Mesendoderm (in vitro differentiated cells): ENCODE measurements at regions not wholly inside any gene's neighbourhood (a gene's known extent, or its start where the extent isn't known, plus 50 kb on each side); places are given as distances from the start of the nearest gene placed in this dataset.
"Not testable (repeated sequence)": the region's sequence is repeated elsewhere in the genome, so short reads cannot be mapped to it uniquely, and the experiment has no call there.

Experiments
- DNase-seq: peaks from one replicate; pipeline ENCODE4 v3.0.0; 2013
- H2AK5ac ChIP-seq: 2 replicates; pipeline ENCODE4 v1.6.1; 2013; ENCODE audit warnings: low read length, inconsistent platforms
- H2BK120ac ChIP-seq: 2 replicates; pipeline ENCODE4 v1.6.1; 2013; ENCODE audit warnings: low read depth, mild to moderate bottlenecking, low read length, moderate library complexity, mixed read lengths
- H2BK15ac ChIP-seq: replicated peaks from 2 replicates; pipeline ENCODE4 v1.6.1; 2013; ENCODE audit warnings: low read depth, mild to moderate bottlenecking, moderate library complexity
- H2BK5ac ChIP-seq: 2 replicates; pipeline ENCODE4 v1.6.1; 2013; ENCODE audit warnings: low read length, inconsistent platforms
- H3K18ac ChIP-seq: 2 replicates; pipeline ENCODE4 v1.6.1; 2013; ENCODE audit warnings: mild to moderate bottlenecking, low read length, mixed read lengths
- H3K23ac ChIP-seq: one replicate; pipeline ENCODE4 v1.6.1; 2013; ENCODE audit warnings: low read length
- H3K27ac ChIP-seq: 2 replicates; pipeline ENCODE4 v1.5.1; 2013; ENCODE audit warnings: low read depth, mild to moderate bottlenecking, inconsistent platforms, low read length, moderate library complexity
- H3K27me3 ChIP-seq: 2 replicates; pipeline ENCODE4 v1.6.1; 2013; ENCODE audit warnings: low read length, control low read depth, mild to moderate bottlenecking, inconsistent platforms; ENCODE audit not compliant: insufficient read depth, poor library complexity
- H3K36me3 ChIP-seq: 2 replicates; pipeline ENCODE4 v1.6.1; 2013; ENCODE audit warnings: low read length, inconsistent platforms; ENCODE audit not compliant: control insufficient read depth, insufficient read depth
- H3K4ac ChIP-seq: one replicate; pipeline ENCODE4 v1.6.1; 2013; ENCODE audit warnings: low read depth, mild to moderate bottlenecking, low read length, moderate library complexity
- H3K4me1 ChIP-seq: 2 replicates; pipeline ENCODE4 v1.6.1; 2013; ENCODE audit warnings: low read depth, low read length, inconsistent platforms; ENCODE audit not compliant: control insufficient read depth
- H3K4me2 ChIP-seq: 2 replicates; pipeline ENCODE4 v1.6.1; 2013; ENCODE audit warnings: low read length
- H3K4me3 ChIP-seq: 2 replicates; pipeline ENCODE4 v1.5.1; 2013; ENCODE audit warnings: mild to moderate bottlenecking, low read length
- H3K56ac ChIP-seq: one replicate; pipeline ENCODE4 v1.6.1; 2013; ENCODE audit warnings: low read length
- H3K79me1 ChIP-seq: 2 replicates; pipeline ENCODE4 v1.6.1; 2013; ENCODE audit warnings: low read length, inconsistent platforms
- H3K79me2 ChIP-seq: 2 replicates; pipeline ENCODE4 v1.6.1; 2013; ENCODE audit warnings: mild to moderate bottlenecking, low read length; ENCODE audit not compliant: control insufficient read depth, insufficient read depth
- H3K9ac ChIP-seq: 2 replicates; pipeline ENCODE4 v1.6.1; 2013; ENCODE audit warnings: low read length, inconsistent platforms
- H4K5ac ChIP-seq: one replicate; pipeline ENCODE4 v1.6.1; 2013; ENCODE audit warnings: low read length
- H4K8ac ChIP-seq: one replicate; pipeline ENCODE4 v1.6.1; 2013; ENCODE audit warnings: low read depth, mild to moderate bottlenecking, control low read depth, low read length, moderate library complexity
- WGBS: extraction: QIAGEN DNeasy Blood & Tissue Kit; methylation state at CpG from one replicate; pipeline ENCODE4 v1.1.7; 2013; ENCODE audit warnings: low lambda C conversion rate, missing lambda C conversion rate; ENCODE audit not compliant: insufficient coverage; ENCODE audit errors: extremely low coverage; 5-methylcytosine and 5-hydroxymethylcytosine counted together

DNA sequence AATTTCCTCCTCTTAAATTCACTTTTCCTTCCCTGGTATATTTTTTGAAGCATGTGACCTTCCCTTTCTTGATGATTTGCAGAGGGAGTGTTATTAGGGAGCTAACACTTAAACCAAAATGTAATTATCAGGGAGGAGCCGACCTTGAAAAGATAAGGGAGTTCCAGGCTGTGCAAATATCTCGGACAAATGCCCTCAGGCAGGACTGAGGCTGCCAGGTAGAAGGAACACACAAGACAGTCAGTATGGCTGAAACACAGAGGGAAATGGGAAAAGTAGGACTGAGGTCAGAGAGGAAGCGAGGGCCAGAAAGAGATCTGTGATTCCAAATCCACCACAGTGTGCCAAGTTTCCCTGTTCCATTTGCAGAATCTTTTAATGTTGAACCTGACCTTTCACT is 221.0 kb downstream of the CNTN3 start:
- Histone ChIP-seq H3K4me3 (no peak overlapping the region), H3K36me3 (no peaks in the 10 kb centered on the region), H2BK120ac (no peak overlapping the region), H3K4me2 (no peak overlapping the region), H3K4me1 (no peaks in the 10 kb centered on the region), H3K27ac (no peak overlapping the region), H3K79me1 (no peaks in the 10 kb centered on the region), H3K56ac (no peak overlapping the region), H2AK5ac (no peak overlapping the region), H3K18ac (no peak overlapping the region), H3K27me3 (no peaks in the 10 kb centered on the region), H4K5ac (no peak overlapping the region), H3K9ac (no peak overlapping the region), H2BK5ac (no peak overlapping the region), H2BK15ac (no peak overlapping the region), H3K4ac (no peak overlapping the region), H3K23ac (no peak overlapping the region), H3K79me2 (no peaks in the 10 kb centered on the region), H4K8ac (no peak overlapping the region)
- no peak for DNase-seq
- no CpG with 5 or more reads among the region's 3 CpGs for WGBS

DNA sequence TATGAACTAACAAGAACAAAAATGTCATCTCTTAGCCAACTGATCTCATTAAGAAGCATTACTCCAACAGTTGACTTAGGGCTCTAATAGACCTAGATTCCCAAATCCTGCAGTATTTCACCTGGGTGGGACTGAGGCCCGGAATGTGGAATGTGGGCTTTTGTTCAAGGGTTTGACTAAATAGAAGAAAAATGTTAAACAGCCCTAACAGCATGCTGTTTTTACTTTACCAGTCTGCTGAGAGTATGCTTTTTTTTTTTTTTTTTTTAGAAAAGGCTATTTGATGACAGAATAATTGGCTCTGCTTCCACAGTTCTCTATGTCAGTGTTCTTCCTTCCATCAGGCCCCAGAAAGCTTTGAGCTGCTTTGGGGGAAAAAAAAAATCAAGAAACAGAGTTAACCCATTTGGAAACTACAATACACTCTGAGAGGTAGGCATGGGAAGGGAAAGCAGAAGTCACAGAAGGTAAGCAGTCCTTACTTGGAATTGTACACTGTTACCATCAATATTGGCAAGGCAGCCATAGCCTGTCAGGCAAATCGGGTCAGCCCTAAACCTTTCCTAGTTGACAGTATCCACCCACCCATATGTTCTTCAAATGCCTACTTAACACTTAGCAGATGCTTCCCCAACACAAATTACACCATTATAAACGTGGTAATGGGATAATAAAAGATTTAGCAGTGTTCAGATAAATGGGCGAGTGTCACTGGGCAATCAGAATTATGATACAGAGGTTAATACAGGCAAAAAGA is 224.2 kb downstream of the CNTN3 start:
- Histone ChIP-seq H3K36me3 (no peaks in the 10 kb centered on the region), H3K9ac (no peak overlapping the region), H2BK5ac (no peak overlapping the region), H3K79me1 (no peaks in the 10 kb centered on the region), H3K18ac (no peak overlapping the region), H3K4ac (no peak overlapping the region), H2AK5ac (no peak overlapping the region), H3K4me2 (no peak overlapping the region), H3K27me3 (no peaks in the 10 kb centered on the region), H2BK120ac (no peak overlapping the region), H3K4me1 (no peaks in the 10 kb centered on the region), H3K4me3 (no peak overlapping the region), H2BK15ac (no peak overlapping the region), H4K8ac (no peak overlapping the region), H4K5ac (no peak overlapping the region), H3K27ac (no peak overlapping the region), H3K23ac (no peak overlapping the region), H3K79me2 (no peaks in the 10 kb centered on the region), H3K56ac (no peak overlapping the region)
- DNase-seq: peak; percentile 13
- WGBS: no CpG with 5 or more reads among the region's 4 CpGs

DNA sequence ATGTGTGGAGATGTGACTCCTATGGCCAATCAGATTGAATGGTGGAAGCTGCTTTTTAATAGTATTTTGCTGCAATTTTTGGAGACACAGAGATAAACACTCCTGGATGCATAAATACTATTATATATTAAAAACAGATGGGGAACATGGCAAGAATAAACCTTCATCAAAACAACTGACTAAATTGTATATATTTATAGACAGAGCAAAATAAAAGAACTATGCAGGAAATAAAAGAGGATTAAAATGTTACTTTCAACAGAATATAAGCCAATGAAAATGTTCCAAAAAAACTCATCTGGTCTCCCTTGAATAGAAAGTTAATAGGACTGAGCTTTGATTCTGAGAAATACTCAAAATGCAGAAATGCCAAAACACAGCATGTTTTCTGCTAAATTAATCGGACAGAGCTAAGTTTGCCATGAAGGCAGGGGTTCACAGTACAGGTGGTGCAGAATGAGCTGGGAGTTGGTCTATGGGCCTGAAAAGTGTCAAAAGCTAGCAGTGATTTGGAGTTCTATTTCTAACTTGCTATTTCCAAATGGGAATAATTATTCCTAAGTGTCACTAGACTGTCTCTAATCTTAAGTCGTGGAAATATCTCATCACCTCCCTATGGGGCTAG is 227.2 kb downstream of the CNTN3 start:
- WGBS: no CpG with 5 or more reads among the region's 2 CpGs
- H3K36me3 ChIP-seq: no peaks in the 10 kb centered on the region
- H2BK120ac ChIP-seq: no peak overlapping the region
- no peak overlapping the region for H3K23ac ChIP-seq
- H3K79me1 ChIP-seq: no peaks in the 10 kb centered on the region
- H3K27me3 ChIP-seq: no peaks in the 10 kb centered on the region
- H3K79me2 ChIP-seq: no peaks in the 10 kb centered on the region
- H3K9ac ChIP-seq: no peak overlapping the region
- no peak overlapping the region for H2BK5ac ChIP-seq
- H3K4me3 ChIP-seq: no peak overlapping the region
- DNase-seq: no peak
- H3K18ac ChIP-seq: no peak overlapping the region
- H2AK5ac ChIP-seq: no peak overlapping the region
- no peak overlapping the region for H4K5ac ChIP-seq
- no peak overlapping the region for H4K8ac ChIP-seq
- H3K4me2 ChIP-seq: no peak overlapping the region
- H3K27ac ChIP-seq: no peak overlapping the region
- H3K56ac ChIP-seq: no peak overlapping the region
- H2BK15ac ChIP-seq: no peak overlapping the region
- H3K4ac ChIP-seq: no peak overlapping the region
- no peaks in the 10 kb centered on the region for H3K4me1 ChIP-seq

DNA sequence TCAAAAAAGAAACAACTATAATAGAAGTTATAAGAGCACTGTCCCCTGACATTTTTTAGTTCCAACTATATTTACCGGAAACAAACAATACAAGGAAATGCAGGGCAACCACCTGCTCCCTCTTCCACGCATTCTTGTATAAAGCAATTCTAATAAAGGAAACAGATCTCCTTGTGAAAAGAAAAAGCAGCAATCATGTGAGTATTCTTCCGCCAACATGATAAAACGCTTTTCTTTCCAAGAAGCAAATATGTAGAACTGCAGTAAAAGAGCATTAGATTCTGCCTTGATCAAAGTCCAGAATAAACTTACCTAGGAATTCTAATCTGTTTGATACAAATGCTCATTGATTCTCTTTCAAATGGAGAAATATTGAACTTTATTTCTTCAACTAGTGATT is 230.3 kb downstream of the CNTN3 start:
- Histone ChIP-seq H4K5ac (no peak overlapping the region), H2BK120ac (no peak overlapping the region), H2BK5ac (no peak overlapping the region), H3K27ac (no peak overlapping the region), H2AK5ac (no peak overlapping the region), H4K8ac (no peak overlapping the region), H3K4me3 (no peak overlapping the region), H3K4me1 (no peaks in the 10 kb centered on the region), H3K27me3 (no peaks in the 10 kb centered on the region), H3K4ac (no peak overlapping the region), H2BK15ac (no peak overlapping the region), H3K79me2 (no peaks in the 10 kb centered on the region), H3K4me2 (no peak overlapping the region), H3K9ac (no peak overlapping the region), H3K18ac (no peak overlapping the region), H3K23ac (no peak overlapping the region), H3K79me1 (no peaks in the 10 kb centered on the region), H3K36me3 (no peaks in the 10 kb centered on the region), H3K56ac (no peak overlapping the region)
- no CpG with 5 or more reads among the region's 4 CpGs for WGBS
- DNase-seq: no peak

DNA sequence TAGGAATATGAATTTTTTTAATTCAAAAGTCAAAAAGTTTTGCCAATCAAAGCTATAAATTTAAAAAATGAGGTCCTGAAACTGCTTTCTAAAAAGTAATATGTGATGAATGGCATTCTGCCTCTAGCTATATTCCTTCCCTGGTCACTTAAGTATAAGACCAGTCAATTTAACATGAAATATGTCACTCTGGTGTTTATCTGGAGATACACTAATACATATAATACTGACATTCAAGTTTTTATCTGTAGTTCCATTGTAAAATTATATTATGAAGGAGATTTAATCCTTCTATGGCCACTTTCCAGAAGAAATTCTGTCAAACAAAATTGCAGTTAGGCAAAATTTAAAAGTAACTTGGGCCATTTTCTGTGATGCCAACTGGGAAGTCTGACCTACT is 236.8 kb downstream of the CNTN3 start:
- Histone ChIP-seq H4K5ac (no peak overlapping the region), H3K4ac (no peak overlapping the region), H3K9ac (no peak overlapping the region), H3K18ac (no peak overlapping the region), H3K27me3 (no peaks in the 10 kb centered on the region), H3K79me1 (no peaks in the 10 kb centered on the region), H3K4me1 (no peaks in the 10 kb centered on the region), H2BK120ac (no peak overlapping the region), H4K8ac (no peak overlapping the region), H3K23ac (no peak overlapping the region), H2AK5ac (no peak overlapping the region), H3K27ac (no peak overlapping the region), H3K79me2 (no peaks in the 10 kb centered on the region), H3K4me2 (no peak overlapping the region), H3K36me3 (no peaks in the 10 kb centered on the region), H3K4me3 (no peak overlapping the region), H3K56ac (no peak overlapping the region), H2BK15ac (no peak overlapping the region), H2BK5ac (no peak overlapping the region)
- no peak for DNase-seq

DNA sequence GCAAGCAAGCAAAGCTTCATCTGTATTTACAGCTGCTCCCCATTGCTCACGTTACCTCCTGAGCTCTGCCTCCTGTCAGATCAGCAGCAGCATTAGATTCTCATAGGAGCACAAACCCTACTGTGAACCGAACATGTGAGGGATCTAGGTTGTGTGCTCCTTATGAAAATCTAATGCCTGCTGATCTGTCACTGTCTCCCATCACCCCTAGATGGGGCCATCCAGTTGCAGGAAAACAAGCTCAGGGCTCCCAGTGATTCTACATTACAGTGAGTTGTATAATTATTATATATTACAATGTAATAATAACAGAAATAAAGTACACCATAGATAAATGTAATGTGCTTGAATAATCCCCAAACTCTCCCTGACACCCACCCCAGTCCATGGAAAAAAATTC is 238.1 kb downstream of the CNTN3 start:
- not testable (repeated sequence) for H3K9ac ChIP-seq, H3K36me3 ChIP-seq, H4K5ac ChIP-seq, H3K23ac ChIP-seq, H3K4ac ChIP-seq, H3K18ac ChIP-seq, H2BK120ac ChIP-seq, H3K4me1 ChIP-seq, H3K79me2 ChIP-seq, H3K4me2 ChIP-seq, H4K8ac ChIP-seq, H3K27me3 ChIP-seq, H2BK15ac ChIP-seq, H3K27ac ChIP-seq, DNase-seq, H3K79me1 ChIP-seq, H2BK5ac ChIP-seq, H3K56ac ChIP-seq, H3K4me3 ChIP-seq, H2AK5ac ChIP-seq
- no CpG with 5 or more reads among the region's 2 CpGs for WGBS
